GM12874 (cell line): ENCODE measurements at regions not wholly inside any gene's neighbourhood (a gene's known extent, or its start where the extent isn't known, plus 50 kb on each side); places are given as distances from the start of the nearest gene placed in this dataset.

Experiments used
- CTCF ChIP-seq: IDR thresholded peaks from 2 replicates; pipeline ENCODE4 v1.5.1; 2011; ENCODE audit warnings: low read depth, mild to moderate bottlenecking, control low read depth, low read length, moderate library complexity; ENCODE audit not compliant: insufficient read depth

- peak; percentile 42; the same call in 1 of the 2 replicates for TF ChIP-seq CTCF
These were observed 527.7 kb downstream of the FUT8 start for GRCh38 chr14:65940056-65940735.

- TF ChIP-seq CTCF = no peak
These were observed 528.6 kb downstream of the FUT8 start for GRCh38 chr14:65941091-65941490.

- TF ChIP-seq CTCF = no peak
These were observed 530.6 kb downstream of the FUT8 start for GRCh38 chr14:65943150-65943549.

GRCh38 chr14:65943916-65944410, 531.4 kb downstream of the FUT8 start:
- no peak for TF ChIP-seq CTCF

GRCh38 chr14:65945327-65945726, 532.8 kb downstream of the FUT8 start:
- no peak for TF ChIP-seq CTCF

- no peak for TF ChIP-seq CTCF
These were observed 534.0 kb downstream of the FUT8 start for GRCh38 chr14:65946494-65946893.

- no peak for TF ChIP-seq CTCF
These were observed 535.8 kb downstream of the FUT8 start for GRCh38 chr14:65948302-65948701.
